ENCODE measurements at regions not wholly inside any gene's neighbourhood (a gene's known extent, or its start where the extent isn't known, plus 50 kb on each side); places are given as distances from the start of the nearest gene placed in this dataset.

DNA sequence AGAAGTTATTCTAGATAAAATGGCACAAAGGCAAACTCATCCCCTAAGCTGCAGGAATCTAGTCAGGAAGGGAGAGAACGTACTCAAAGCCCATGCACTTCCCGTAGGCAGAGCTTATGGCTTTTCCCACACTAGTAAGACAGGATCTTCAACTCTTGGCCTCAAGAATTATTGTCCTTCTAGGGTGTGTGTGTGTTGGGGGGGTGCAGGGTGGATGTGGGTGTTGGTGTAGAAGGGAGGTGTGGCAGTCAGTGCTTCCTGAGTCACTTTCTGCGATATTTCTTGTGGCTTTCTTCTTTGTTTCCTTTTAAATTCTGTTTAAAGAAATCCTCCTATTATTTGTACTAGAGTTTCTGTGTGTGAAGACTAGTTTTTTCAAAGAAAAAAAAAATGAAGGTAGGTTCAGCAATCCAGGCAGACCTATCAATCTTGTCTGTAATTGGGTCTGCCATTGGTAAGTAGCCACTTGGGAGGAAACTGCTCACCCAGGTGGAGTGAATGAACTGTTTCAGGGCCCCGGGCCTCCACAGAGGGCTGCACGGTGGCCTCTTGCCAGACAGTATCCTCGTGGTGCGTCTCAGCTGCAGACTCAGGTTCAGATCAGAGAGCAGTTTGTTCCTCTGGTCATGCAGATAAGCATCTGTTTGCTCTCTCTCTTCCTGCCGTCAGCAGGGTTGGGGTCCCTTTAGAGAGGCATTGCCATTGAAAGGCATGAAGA is 131.9 kb downstream of the NPR3 start:
- TF ChIP-seq, protein P1, sequence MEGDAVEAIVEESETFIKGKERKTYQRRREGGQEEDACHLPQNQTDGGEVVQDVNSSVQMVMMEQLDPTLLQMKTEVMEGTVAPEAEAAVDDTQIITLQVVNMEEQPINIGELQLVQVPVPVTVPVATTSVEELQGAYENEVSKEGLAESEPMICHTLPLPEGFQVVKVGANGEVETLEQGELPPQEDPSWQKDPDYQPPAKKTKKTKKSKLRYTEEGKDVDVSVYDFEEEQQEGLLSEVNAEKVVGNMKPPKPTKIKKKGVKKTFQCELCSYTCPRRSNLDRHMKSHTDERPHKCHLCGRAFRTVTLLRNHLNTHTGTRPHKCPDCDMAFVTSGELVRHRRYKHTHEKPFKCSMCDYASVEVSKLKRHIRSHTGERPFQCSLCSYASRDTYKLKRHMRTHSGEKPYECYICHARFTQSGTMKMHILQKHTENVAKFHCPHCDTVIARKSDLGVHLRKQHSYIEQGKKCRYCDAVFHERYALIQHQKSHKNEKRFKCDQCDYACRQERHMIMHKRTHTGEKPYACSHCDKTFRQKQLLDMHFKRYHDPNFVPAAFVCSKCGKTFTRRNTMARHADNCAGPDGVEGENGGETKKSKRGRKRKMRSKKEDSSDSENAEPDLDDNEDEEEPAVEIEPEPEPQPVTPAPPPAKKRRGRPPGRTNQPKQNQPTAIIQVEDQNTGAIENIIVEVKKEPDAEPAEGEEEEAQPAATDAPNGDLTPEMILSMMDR (IDR thresholded peaks at IDR 0.05; ENCODE audit: low read depth, low read length) = no peak
- DNase-seq (ENCODE audit: low read depth, low spot score) = no peak
- no peak overlapping the region for H3K4me3 ChIP-seq (ENCODE audit: low read depth, low read length)
- in situ Hi-C loops (cut with HindIII; ENCODE audit: low sequenced_read_pairs) = no loop called here

DNA sequence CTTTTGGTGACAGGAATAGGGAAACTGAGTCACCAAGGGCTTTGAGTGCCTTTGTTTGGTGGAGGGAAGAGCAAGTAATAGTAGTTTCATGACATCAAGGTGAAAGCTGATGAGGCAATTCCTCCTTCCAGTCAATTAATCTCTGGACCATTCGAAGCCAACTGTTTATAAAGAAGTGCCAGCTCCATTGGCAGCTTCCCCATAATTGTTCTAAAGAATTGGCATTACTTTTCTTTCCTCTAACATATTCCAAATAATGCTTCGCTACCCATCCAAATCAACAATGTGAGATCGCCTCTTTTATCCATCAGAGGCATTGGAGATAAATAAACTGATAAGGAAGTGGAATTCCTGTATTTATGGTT is 132.4 kb downstream of the NPR3 start:
- H3K4me3 ChIP-seq (ENCODE audit: low read depth, low read length) = no peak overlapping the region
- in situ Hi-C loops (cut with HindIII; ENCODE audit: low sequenced_read_pairs) = no loop called here
- TF ChIP-seq, protein P1 (IDR thresholded peaks at IDR 0.05; ENCODE audit: low read depth, low read length) = no peak
- DNase-seq (ENCODE audit: low read depth, low spot score) = no peak

GRCh38 chr5:32845171-32845570 is 134.1 kb downstream of the NPR3 start:
- TF ChIP-seq, protein P1 (IDR thresholded peaks at IDR 0.05; ENCODE audit: low read depth, low read length) = no peak
- no peak for DNase-seq (ENCODE audit: low read depth, low spot score)
- in situ Hi-C loops (cut with HindIII; ENCODE audit: low sequenced_read_pairs) = no loop called here
- H3K4me3 ChIP-seq (ENCODE audit: low read depth, low read length) = no peak overlapping the region

DNA sequence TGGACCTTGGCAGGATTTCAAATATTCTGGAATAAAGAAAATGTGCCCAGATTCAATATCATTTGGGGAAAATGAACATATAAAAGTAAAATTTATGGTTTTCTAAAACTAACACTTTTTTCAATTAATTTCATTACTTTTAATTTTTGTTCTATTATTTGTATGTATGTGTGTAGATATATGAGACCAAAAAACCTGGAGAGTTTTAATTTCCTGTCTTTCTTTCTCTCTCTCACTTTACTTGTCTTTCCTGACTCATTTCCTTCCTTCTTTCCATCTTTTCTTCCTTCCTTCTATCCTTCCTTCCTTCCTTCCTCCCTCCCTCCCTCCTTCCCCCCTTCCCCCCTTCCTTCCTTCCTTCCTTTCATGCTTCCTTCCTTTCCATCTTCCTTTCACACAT is 137.0 kb downstream of the NPR3 start:
- H3K4me3 ChIP-seq (ENCODE audit: low read depth, low read length) = no peak overlapping the region
- TF ChIP-seq, protein P1 (IDR thresholded peaks at IDR 0.05; ENCODE audit: low read depth, low read length) = no peak
- DNase-seq (ENCODE audit: low read depth, low spot score) = no peak
- in situ Hi-C loops (cut with HindIII; ENCODE audit: low sequenced_read_pairs) = no loop called here

- in situ Hi-C loops (cut with HindIII; ENCODE audit: low sequenced_read_pairs) = no loop called here
- TF ChIP-seq, protein P1 (IDR thresholded peaks at IDR 0.05; ENCODE audit: low read depth, low read length) = no peak
- H3K4me3 ChIP-seq (ENCODE audit: low read depth, low read length) = no peak overlapping the region
These were observed 137.6 kb downstream of the NPR3 start for GRCh38 chr5:32848681-32849080.

DNA sequence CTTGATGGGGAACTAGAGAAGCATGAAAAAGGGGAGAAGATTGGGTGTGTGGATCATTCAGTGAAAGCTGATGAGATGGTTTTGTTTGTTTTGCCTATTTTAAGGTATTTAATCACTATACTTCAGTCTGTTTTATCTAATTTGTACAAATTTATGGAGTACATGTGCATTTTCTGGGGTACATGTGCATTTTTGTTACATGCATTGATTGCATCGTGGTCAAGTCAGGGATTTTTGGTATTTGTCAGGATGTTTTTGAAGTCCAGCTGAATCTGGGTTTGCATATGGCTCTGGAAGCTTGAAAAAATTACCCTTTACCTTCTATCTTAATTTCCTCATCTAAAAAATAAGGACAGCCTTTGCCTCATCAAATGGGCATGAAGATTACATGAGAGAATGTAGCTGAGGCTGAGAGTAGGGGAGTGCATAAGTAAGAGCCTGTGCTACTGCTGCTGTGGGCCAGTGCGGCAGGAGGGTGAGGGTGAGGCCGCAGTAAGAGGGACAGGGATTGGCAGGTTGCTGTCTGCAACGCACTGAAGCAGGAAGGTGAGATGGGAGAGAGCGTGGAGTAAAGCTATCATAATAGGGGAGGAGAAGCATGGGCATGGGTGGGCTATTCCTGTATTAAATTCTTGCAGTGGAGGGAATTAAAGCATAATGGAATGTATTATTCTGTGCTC is 139.8 kb downstream of the NPR3 start:
- DNase-seq (ENCODE audit: low read depth, low spot score) = no peak
- H3K4me3 ChIP-seq (ENCODE audit: low read depth, low read length) = no peak overlapping the region
- TF ChIP-seq, protein P1 (IDR thresholded peaks at IDR 0.05; ENCODE audit: low read depth, low read length) = no peak
- in situ Hi-C loops (cut with HindIII; ENCODE audit: low sequenced_read_pairs) = no loop called here

More at GRCh38 chr5:32848681-32849080, 137.6 kb downstream of the NPR3 start:
- no peak for DNase-seq (ENCODE audit: low read depth, low spot score)
